GM12865 (cell line): ENCODE measurements at regions not wholly inside any gene's neighbourhood (a gene's known extent, or its start where the extent isn't known, plus 50 kb on each side); places are given as distances from the start of the nearest gene placed in this dataset.

Experiments used
- DNase-seq: peaks from one replicate; pipeline ENCODE4 v3.0.0; 2010; ENCODE audit warnings: low read depth
- H3K4me3 ChIP-seq: 2 replicates; pipeline ENCODE4 v1.5.1; 2011; ENCODE audit warnings: mild to moderate bottlenecking, low read depth, low read length, control low read depth
- TF ChIP-seq, protein P1 (sequence below): IDR thresholded peaks from 2 replicates; pipeline ENCODE4 v1.5.1; 2011; ENCODE audit warnings: low read length, control low read depth, low read depth, inconsistent platforms; ENCODE audit not compliant: insufficient read depth; ENCODE audit errors: missing control alignments

DNA sequence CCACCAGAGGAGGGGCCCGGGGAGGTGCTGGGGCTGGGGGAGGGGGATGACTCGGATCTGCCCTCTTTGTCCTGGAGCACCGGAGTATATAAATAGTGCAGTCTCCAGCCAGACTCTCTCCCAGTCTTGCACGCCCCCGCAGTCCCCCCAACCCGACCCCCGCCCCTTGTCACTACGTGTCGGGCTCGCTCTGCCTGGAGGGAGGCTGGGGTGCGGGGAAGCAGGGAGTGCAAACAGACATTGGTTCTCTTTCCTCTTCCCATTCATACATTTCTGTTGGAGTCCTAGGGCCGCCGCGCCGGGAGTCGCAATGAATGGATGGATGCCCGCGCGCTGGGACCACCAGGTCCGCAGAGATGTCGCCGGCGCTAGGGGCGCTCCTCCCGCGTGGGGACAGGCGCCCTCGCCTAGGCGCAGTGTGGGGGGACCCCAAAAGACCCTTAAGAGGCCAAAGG is 179.3 kb downstream of the TBXT start:
- H3K4me3 ChIP-seq: no peak overlapping the region
- no peak for DNase-seq

DNA sequence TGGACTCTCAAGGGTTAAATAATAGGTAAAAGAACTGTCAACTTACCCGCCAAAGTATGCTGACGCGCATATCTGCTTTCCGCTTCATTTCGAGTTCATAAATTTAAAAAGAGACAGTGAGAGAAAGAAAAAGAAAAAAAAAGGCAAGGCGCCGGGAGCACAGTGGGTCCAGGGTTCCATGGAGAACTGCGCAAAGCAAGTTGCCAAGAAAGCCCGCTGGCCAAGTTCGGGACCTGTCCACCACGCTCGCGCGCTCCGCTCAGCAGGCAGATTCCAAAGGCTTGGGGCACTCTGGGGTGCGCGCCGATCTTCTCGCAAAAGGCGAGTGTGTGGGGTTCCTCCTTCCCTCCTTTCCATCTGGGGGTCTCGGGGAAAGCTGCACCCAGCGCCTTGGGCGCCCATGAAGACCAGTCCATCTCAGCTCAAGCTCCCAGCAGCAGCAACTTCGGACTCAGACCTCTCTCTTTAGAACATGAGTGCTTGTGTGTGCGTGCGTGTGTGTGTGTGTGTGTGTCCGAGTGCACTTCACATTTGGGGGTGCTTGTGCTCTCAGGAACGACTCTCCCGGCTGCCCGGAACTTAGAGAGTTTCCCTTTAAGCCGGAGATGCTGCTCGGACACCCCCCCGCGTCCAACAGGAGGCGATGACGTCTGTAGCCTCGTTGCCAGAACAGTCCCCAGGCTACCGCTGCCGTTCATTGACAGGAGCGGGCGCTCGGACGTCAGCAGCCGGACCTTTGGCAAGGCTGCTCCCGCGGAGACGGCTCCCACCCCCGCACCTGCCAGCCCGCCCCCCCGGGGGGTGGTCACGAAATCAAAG is 180.0 kb downstream of the TBXT start:
- no peak overlapping the region for H3K4me3 ChIP-seq
- no peak for DNase-seq
- TF ChIP-seq, protein P1, sequence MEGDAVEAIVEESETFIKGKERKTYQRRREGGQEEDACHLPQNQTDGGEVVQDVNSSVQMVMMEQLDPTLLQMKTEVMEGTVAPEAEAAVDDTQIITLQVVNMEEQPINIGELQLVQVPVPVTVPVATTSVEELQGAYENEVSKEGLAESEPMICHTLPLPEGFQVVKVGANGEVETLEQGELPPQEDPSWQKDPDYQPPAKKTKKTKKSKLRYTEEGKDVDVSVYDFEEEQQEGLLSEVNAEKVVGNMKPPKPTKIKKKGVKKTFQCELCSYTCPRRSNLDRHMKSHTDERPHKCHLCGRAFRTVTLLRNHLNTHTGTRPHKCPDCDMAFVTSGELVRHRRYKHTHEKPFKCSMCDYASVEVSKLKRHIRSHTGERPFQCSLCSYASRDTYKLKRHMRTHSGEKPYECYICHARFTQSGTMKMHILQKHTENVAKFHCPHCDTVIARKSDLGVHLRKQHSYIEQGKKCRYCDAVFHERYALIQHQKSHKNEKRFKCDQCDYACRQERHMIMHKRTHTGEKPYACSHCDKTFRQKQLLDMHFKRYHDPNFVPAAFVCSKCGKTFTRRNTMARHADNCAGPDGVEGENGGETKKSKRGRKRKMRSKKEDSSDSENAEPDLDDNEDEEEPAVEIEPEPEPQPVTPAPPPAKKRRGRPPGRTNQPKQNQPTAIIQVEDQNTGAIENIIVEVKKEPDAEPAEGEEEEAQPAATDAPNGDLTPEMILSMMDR: no peak

More for the DNA sequence above, 179.3 kb downstream of the TBXT start:
- TF ChIP-seq, protein P1: no peak

DNA sequence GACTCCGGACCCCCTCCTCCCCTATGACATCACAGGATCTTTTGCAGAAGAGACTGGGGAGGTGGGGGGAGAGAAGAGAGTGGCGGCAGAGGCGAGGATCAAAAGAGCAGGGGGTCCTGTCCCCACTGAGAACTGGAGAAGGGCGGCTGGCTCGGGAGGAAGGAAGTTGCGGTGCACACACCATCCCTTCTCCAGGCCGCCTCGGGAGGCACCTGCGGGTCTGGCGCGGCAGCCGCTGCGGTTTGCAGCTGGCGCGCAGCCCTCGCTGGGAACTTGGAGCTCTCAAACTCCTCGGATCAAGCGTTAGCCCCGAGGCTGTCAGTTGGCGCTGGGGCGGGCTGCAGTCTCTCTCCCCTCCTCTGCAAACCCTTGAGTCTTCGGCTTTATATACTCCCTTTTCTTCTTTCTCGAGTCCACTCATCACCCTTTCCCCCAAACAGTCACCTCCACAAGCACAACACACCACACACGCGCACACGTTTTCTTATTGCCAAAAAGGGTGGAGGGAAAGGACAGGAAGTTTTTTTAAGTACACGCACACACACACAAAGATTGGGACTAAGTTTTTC is 180.7 kb downstream of the TBXT start:
- DNase-seq: no peak
- TF ChIP-seq, protein P1: no peak
- no peak overlapping the region for H3K4me3 ChIP-seq

DNA sequence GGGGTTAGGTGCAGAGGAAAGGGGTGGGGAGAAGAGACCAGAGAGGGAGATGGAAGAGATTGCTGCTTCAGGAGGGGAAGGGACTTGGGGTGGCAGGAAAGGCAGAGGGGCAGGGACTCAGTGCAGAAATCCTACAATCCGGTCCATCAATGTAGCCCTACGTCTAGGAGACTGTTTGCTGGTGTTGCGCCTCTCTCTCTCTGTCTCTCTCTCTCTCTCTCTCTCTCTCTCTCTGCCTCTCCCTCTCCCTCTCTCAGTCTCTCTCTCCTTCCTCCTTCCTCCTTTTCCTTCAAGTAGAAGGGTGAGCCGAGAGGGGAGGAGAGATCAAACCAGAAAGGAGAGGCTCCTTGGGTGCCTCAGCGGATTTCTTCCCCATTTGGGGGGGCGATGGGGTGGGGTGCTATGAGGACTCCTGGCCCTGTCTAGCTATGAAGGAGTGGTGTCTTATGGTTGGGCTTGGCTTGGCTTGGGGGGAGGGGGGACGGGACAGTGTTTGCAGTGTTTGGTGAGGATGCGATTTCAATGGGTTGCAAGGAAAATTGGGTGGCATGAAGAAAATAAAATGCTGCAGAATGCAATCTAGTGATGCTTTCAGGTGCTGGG is 181.2 kb downstream of the TBXT start:
- no peak overlapping the region for H3K4me3 ChIP-seq
- DNase-seq: no peak
- TF ChIP-seq, protein P1: no peak

DNA sequence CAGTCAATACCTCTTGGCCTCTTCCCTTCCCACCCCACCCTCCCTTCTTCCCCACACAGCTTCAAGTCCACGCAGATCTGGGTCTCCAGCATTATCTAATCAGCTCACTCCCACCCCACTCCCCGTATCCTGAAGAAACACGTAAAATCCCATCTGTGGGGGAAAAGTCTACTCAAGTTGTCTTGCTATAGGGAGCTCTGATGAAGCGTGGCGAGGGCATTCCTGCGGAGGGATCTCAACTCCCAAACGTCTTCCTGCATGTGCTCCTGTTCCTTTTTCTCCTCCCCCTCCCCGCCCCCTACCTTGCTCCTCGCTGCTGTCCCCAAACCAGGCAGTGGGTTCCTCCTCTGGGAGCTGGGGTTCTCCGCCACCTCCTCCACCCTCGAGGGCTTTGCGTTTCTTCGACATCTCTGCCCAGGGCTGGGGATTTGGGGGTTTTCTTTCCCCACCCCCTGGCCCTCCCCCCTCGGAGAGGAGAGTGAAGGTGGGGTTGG is 181.8 kb downstream of the TBXT start:
- H3K4me3 ChIP-seq: no peak overlapping the region
- no peak for DNase-seq
- TF ChIP-seq, protein P1: no peak

DNA sequence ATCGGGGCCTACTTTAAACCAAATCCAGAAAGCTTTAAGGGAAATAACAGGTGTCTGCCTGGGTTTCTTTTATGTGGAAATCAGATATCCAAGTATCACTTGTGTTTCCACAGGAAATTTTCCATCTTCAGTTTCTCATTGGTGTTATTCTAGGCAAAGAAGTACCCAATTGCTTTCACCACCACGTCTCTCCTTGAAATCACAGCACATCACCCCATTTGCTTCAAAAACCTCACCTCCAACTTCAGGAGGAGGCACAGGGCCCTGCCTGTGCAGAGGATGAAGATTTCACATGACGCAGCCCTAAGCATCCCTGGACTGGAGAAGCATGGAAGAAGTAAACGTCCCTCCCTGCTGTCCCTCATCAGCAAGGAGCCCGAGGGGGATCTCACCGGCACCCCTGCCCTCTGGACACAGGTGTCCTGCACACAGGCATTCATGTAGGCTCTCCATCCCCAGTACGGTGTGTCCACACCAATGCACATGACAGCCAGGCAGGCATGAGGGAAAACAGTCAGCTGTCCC is 182.3 kb downstream of the TBXT start:
- TF ChIP-seq, protein P1: no peak
- H3K4me3 ChIP-seq: no peak overlapping the region
- DNase-seq: no peak
